ENCODE measurements at regions not wholly inside any gene's neighbourhood (a gene's known extent, or its start where the extent isn't known, plus 50 kb on each side); places are given as distances from the start of the nearest gene placed in this dataset.

GRCh38 chr1:187928288-187928687 is 1099.5 kb downstream of the PLA2G4A start:
- no peaks in the 10 kb centered on the region for H3K4me1 ChIP-seq (replicated peaks; ENCODE audit: insufficient read depth)
- TF ChIP-seq EZH2 (IDR thresholded peaks at IDR 0.05; ENCODE audit: low read depth) (no peak), CTCF (conservative IDR thresholded peaks at IDR 0.05) (peak; percentile 43)
- no peaks in the 10 kb centered on the region for H3F3A ChIP-seq (ENCODE audit: insufficient read depth, low read depth)
- no peak overlapping the region for H2AFZ ChIP-seq
- intact Hi-C loops (cut with micrococcal nuclease; ENCODE audit: unreplicated experiment): no loop called here
- H3K4me2 ChIP-seq: no peak overlapping the region
- H4K20me1 ChIP-seq (ENCODE audit: insufficient read depth): no peaks in the 10 kb centered on the region
- POLR2A ChIA-PET (ENCODE audit: unreplicated experiment): no interaction called here
- no peaks in the 10 kb centered on the region; the same call in 1 of the 2 replicates for H3K9me3 ChIP-seq (ENCODE audit: insufficient read depth, low read depth)
- H3K27ac ChIP-seq: no peak overlapping the region
- H3K4me3 ChIP-seq: no peak overlapping the region
- H3K36me3 ChIP-seq (ENCODE audit: low read depth): no peaks in the 10 kb centered on the region
- no peaks in the 10 kb centered on the region for H3K27me3 ChIP-seq (ENCODE audit: insufficient read depth, low read depth)
- DNase-seq: no peak
- no peaks in the 10 kb centered on the region for H3K9me2 ChIP-seq (ENCODE audit: insufficient read depth)
- H3K79me2 ChIP-seq (ENCODE audit: low read depth): no peaks in the 10 kb centered on the region
- CTCF ChIA-PET: no interaction called here
- no TSS peak for BruUV-seq (replicated peaks)

GRCh38 chr1:187928696-187929095 is 1099.9 kb downstream of the PLA2G4A start:
- H3K27me3 ChIP-seq (ENCODE audit: insufficient read depth, low read depth): no peaks in the 10 kb centered on the region
- intact Hi-C loops (cut with micrococcal nuclease; ENCODE audit: unreplicated experiment): no loop called here
- no peak overlapping the region for H3K4me3 ChIP-seq
- H4K20me1 ChIP-seq (ENCODE audit: insufficient read depth): no peaks in the 10 kb centered on the region
- H3K27ac ChIP-seq: no peak overlapping the region
- no peaks in the 10 kb centered on the region for H3K79me2 ChIP-seq (ENCODE audit: low read depth)
- no peaks in the 10 kb centered on the region for H3F3A ChIP-seq (ENCODE audit: insufficient read depth, low read depth)
- no TSS peak for BruUV-seq (replicated peaks)
- H3K36me3 ChIP-seq (ENCODE audit: low read depth): no peaks in the 10 kb centered on the region
- DNase-seq: no peak
- no peaks in the 10 kb centered on the region for H3K9me2 ChIP-seq (ENCODE audit: insufficient read depth)
- ChIA-PET CTCF (no interaction called here), POLR2A (ENCODE audit: unreplicated experiment) (no interaction called here)
- no peaks in the 10 kb centered on the region; the same call in 1 of the 2 replicates for H3K9me3 ChIP-seq (ENCODE audit: insufficient read depth, low read depth)
- no peak overlapping the region for H3K4me2 ChIP-seq
- H3K4me1 ChIP-seq (replicated peaks; ENCODE audit: insufficient read depth): no peaks in the 10 kb centered on the region
- H2AFZ ChIP-seq: no peak overlapping the region
- TF ChIP-seq EZH2 (IDR thresholded peaks at IDR 0.05; ENCODE audit: low read depth) (no peak), CTCF (conservative IDR thresholded peaks at IDR 0.05) (no peak)

GRCh38 chr1:187931776-187932175 is 1103.0 kb downstream of the PLA2G4A start:
- no peaks in the 10 kb centered on the region for H3K36me3 ChIP-seq (ENCODE audit: low read depth)
- H3K9me2 ChIP-seq (ENCODE audit: insufficient read depth): no peaks in the 10 kb centered on the region
- no peaks in the 10 kb centered on the region; the same call in 1 of the 2 replicates for H3K9me3 ChIP-seq (ENCODE audit: insufficient read depth, low read depth)
- no TSS peak for BruUV-seq (replicated peaks)
- CTCF ChIA-PET: no interaction called here
- no peaks in the 10 kb centered on the region for H4K20me1 ChIP-seq (ENCODE audit: insufficient read depth)
- H3K27me3 ChIP-seq (ENCODE audit: insufficient read depth, low read depth): no peaks in the 10 kb centered on the region
- intact Hi-C loops (cut with micrococcal nuclease; ENCODE audit: unreplicated experiment): no loop called here
- H3K4me2 ChIP-seq: no peak overlapping the region
- POLR2A ChIA-PET (ENCODE audit: unreplicated experiment): no interaction called here
- no peak overlapping the region for H3K27ac ChIP-seq
- no peak for DNase-seq
- H2AFZ ChIP-seq: no peak overlapping the region
- H3K4me3 ChIP-seq: no peak overlapping the region
- TF ChIP-seq EZH2 (IDR thresholded peaks at IDR 0.05; ENCODE audit: low read depth): no peak
- TF ChIP-seq CTCF (conservative IDR thresholded peaks at IDR 0.05): no peak
- H3K4me1 ChIP-seq (replicated peaks; ENCODE audit: insufficient read depth): no peaks in the 10 kb centered on the region
- H3K79me2 ChIP-seq (ENCODE audit: low read depth): no peaks in the 10 kb centered on the region
- H3F3A ChIP-seq (ENCODE audit: insufficient read depth, low read depth): no peaks in the 10 kb centered on the region

Data from PC-9 (cell line).